ENCODE measurements at regions not wholly inside any gene's neighbourhood (a gene's known extent, or its start where the extent isn't known, plus 50 kb on each side); places are given as distances from the start of the nearest gene placed in this dataset.

DNA sequence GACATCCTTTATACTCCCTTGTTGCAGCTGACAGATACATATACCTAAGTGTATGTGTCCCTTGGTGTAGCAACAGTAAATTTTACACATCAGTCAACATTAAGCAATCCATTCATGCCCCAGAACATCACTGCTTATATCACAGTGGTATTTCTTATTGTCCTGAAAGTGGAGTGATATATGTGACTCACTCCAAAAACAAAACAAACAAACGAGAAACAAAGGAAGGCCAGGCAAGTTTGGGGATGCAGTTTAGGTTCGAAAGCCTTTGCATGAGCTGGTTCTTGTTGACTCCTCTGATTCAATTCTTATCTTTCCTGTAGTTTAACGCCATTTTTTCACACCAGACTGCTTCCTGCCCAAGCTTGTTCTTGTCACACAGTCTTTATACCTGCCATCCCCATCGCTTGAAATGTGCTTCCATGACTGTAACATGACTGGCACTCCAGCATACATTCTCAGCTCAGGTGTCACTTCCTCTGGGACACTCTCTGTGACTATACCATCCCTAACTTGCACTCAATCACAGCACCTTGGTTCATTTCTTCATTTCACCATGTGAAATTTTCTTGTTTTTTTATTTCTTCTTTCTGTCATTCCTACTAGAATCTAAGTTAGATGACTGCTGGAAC is 125.0 kb upstream of the TSHZ2 start:
- no peak for TF ChIP-seq POLR2A (IDR thresholded peaks at IDR 0.05)
- TF ChIP-seq, protein P1, sequence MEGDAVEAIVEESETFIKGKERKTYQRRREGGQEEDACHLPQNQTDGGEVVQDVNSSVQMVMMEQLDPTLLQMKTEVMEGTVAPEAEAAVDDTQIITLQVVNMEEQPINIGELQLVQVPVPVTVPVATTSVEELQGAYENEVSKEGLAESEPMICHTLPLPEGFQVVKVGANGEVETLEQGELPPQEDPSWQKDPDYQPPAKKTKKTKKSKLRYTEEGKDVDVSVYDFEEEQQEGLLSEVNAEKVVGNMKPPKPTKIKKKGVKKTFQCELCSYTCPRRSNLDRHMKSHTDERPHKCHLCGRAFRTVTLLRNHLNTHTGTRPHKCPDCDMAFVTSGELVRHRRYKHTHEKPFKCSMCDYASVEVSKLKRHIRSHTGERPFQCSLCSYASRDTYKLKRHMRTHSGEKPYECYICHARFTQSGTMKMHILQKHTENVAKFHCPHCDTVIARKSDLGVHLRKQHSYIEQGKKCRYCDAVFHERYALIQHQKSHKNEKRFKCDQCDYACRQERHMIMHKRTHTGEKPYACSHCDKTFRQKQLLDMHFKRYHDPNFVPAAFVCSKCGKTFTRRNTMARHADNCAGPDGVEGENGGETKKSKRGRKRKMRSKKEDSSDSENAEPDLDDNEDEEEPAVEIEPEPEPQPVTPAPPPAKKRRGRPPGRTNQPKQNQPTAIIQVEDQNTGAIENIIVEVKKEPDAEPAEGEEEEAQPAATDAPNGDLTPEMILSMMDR (IDR thresholded peaks at IDR 0.05), result no peak

Measured in gastroesophageal sphincter (tissue), 3 donors.